Thyroid gland (tissue), 4 donors: ENCODE measurements at regions not wholly inside any gene's neighbourhood (a gene's known extent, or its start where the extent isn't known, plus 50 kb on each side); places are given as distances from the start of the nearest gene placed in this dataset.

Experiments
- CTCF ChIP-seq, 6 experiments: fragments of 200-600 bp in 3 of 6; fragments of 450-650 bp in 3 of 6; sonication (generic) in 3 of 6; IDR thresholded peaks; one replicate each; pipeline ENCODE4 v1.5.1; 2016 to 2019; ENCODE audit warnings: antibody characterized with exemption in 6 of 6, mild to moderate bottlenecking in 2 of 6, inconsistent platforms in 1 of 6, moderate library complexity in 1 of 6
- POLR2A ChIP-seq, 2 donors: fragments of 450-650 bp; IDR thresholded peaks; one replicate each; pipeline ENCODE4 v1.6.1; 2017; ENCODE audit warnings: antibody characterized with exemption in 2 of 2, mild to moderate bottlenecking in 2 of 2, moderate library complexity in 1 of 2

- TF ChIP-seq CTCF (IDR thresholded peaks at IDR 0.05) = no peak
- no peak for TF ChIP-seq POLR2A (IDR thresholded peaks at IDR 0.05)
These were observed 197.0 kb downstream of the DRD1 start for GRCh38 chr5:175246889-175247520.
